BE2C (cell line): ENCODE measurements at regions not wholly inside any gene's neighbourhood (a gene's known extent, or its start where the extent isn't known, plus 50 kb on each side); places are given as distances from the start of the nearest gene placed in this dataset.
"Not testable (repeated sequence)": the region's sequence is repeated elsewhere in the genome, so short reads cannot be mapped to it uniquely, and the experiment has no call there.

Experiments used
- DNase-seq: peaks from one replicate; pipeline ENCODE4 v3.0.0-alpha.2; 2020
- H3K27me3 ChIP-seq: fragments of 250-450 bp; sonication (Bioruptor Pico); 2 replicates; pipeline ENCODE4 v1.5.1; 2020; ENCODE audit warnings: mild to moderate bottlenecking
- H3K36me3 ChIP-seq: fragments of 250-450 bp; sonication (Bioruptor Pico); 2 replicates; pipeline ENCODE4 v1.5.1; 2020; ENCODE audit warnings: mild to moderate bottlenecking
- H3K4me1 ChIP-seq: fragments of 250-450 bp; sonication (Bioruptor Pico); 2 replicates; pipeline ENCODE4 v1.5.1; 2020
- H3K4me3 ChIP-seq: 2 replicates; pipeline ENCODE4 v1.5.1; 2011; ENCODE audit warnings: low read depth, low read length
- H3K9me3 ChIP-seq: fragments of 250-450 bp; sonication (Bioruptor Pico); 2 replicates; pipeline ENCODE4 v1.5.1; 2020
- TF ChIP-seq, protein P1 (sequence below): IDR thresholded peaks from 2 replicates; pipeline ENCODE4 v1.5.1; 2012; ENCODE audit warnings: mild to moderate bottlenecking, low read depth, low read length

DNA sequence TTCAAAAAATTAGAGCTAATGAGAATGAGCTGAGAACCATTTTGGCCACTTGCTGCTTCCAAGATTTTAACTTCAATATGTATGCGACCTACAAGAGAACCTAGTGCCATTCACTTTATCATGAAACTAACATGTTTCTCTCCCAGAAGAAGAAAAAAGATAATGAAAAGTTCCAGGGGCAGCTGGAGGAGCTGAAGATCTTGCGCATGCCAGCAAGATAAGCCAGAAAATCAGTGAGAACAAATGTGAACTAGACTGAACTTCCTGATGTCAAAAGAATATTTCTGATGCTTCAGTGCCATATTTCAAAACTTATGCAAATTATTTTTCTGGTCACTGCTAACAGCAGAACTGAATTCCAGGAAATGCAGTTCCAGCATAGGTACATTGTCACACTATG is 1265.1 kb downstream of the BRINP3 start:
- TF ChIP-seq, protein P1, sequence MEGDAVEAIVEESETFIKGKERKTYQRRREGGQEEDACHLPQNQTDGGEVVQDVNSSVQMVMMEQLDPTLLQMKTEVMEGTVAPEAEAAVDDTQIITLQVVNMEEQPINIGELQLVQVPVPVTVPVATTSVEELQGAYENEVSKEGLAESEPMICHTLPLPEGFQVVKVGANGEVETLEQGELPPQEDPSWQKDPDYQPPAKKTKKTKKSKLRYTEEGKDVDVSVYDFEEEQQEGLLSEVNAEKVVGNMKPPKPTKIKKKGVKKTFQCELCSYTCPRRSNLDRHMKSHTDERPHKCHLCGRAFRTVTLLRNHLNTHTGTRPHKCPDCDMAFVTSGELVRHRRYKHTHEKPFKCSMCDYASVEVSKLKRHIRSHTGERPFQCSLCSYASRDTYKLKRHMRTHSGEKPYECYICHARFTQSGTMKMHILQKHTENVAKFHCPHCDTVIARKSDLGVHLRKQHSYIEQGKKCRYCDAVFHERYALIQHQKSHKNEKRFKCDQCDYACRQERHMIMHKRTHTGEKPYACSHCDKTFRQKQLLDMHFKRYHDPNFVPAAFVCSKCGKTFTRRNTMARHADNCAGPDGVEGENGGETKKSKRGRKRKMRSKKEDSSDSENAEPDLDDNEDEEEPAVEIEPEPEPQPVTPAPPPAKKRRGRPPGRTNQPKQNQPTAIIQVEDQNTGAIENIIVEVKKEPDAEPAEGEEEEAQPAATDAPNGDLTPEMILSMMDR: no peak
- Histone ChIP-seq H3K4me3 (no peak overlapping the region), H3K27me3 (no peaks in the 10 kb centered on the region), H3K4me1 (no peaks in the 10 kb centered on the region), H3K36me3 (no peaks in the 10 kb centered on the region), H3K9me3 (no peaks in the 10 kb centered on the region)
- DNase-seq: no peak

DNA sequence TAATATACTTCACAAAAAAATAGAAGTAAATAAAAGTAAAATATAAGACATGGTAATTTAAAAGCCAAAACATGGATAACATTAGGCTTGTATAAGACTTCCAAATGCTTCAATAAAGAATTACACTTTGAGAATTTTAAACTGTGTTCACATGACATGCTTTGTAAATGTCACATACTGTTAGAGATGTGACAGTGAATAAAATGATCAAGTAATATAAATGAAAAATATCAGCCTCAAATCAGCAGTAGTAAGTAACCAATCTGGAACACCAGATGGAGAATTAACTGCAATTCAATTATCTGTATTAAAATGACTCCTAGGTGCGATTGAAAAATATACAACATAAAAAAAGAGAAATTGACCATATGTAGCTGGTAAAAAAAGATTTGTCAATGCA is 1260.8 kb downstream of the BRINP3 start:
- DNase-seq: no peak
- H3K36me3 ChIP-seq: no peaks in the 10 kb centered on the region

DNA sequence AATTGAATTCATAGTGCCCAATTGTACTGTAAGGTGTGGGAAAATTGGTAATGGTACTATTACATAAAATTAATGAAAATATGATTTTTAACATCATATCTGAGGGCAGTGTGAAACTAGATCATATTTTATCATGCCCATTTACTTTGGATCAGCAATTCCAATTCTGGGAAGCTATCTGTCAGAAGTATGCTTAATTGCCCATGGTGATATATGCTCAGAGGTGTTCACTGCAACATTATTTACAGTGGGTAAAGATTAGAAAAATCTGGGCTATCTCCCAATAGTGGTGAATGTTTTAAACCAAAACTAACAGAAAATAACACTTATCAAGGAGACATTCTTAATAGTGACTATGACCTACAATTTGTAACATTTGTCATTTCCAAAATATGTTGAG is 1260.0 kb downstream of the BRINP3 start:
- no peaks in the 10 kb centered on the region for H3K4me1 ChIP-seq
- no peak for DNase-seq
- H3K9me3 ChIP-seq: no peaks in the 10 kb centered on the region
- H3K27me3 ChIP-seq: no peaks in the 10 kb centered on the region
- no peaks in the 10 kb centered on the region for H3K36me3 ChIP-seq
- no peak overlapping the region for H3K4me3 ChIP-seq
- TF ChIP-seq, protein P1: no peak

More for the DNA sequence above, 1260.8 kb downstream of the BRINP3 start:
- H3K4me3 ChIP-seq: no peak overlapping the region
- TF ChIP-seq, protein P1: no peak
- H3K27me3 ChIP-seq: no peaks in the 10 kb centered on the region
- no peaks in the 10 kb centered on the region for H3K9me3 ChIP-seq
- no peaks in the 10 kb centered on the region for H3K4me1 ChIP-seq

DNA sequence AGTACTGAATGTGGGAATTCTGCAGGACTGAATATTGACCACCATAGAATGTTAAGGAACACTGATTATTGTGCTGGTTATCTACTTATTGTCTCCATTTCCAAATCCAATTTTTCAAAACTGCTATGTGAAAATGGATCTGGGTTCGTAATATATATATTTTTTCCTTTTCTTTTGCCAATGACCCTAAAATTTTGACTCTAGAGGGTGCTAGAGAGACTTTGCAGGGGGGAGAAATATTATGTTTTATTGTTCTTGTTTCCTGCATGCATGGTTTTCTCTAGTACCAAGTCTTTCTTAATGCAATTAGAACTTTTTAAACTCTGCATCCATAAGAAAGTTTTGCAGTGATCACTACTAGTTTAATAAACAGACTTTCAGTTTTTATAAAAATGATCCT is 1256.9 kb downstream of the BRINP3 start:
- Histone ChIP-seq H3K4me1 (no peaks in the 10 kb centered on the region), H3K36me3 (no peaks in the 10 kb centered on the region), H3K4me3 (no peak overlapping the region), H3K27me3 (no peaks in the 10 kb centered on the region), H3K9me3 (no peaks in the 10 kb centered on the region)
- DNase-seq: no peak
- TF ChIP-seq, protein P1: peak; percentile 54

DNA sequence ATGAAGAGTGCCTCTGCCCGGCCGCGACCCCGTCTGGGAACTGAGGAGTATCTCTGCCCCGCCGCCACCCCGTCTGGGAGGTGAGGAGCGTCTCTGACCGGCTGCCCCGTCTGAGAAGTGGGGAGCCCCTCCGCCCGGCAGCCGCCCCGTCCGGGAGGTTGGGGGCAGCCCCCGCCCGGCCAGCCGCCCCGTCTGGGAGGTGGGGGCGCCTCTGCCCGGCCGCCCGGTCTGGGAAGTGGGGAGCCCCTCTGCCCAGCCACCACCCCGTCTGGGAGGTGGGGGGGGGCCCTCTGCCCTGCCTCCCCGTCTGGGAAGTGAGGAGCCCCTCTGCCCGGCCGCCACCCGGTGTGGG is 1251.9 kb downstream of the BRINP3 start:
- H3K27me3 ChIP-seq, DNase-seq, H3K4me3 ChIP-seq, H3K4me1 ChIP-seq, H3K9me3 ChIP-seq, H3K36me3 ChIP-seq: not testable (repeated sequence)

DNA sequence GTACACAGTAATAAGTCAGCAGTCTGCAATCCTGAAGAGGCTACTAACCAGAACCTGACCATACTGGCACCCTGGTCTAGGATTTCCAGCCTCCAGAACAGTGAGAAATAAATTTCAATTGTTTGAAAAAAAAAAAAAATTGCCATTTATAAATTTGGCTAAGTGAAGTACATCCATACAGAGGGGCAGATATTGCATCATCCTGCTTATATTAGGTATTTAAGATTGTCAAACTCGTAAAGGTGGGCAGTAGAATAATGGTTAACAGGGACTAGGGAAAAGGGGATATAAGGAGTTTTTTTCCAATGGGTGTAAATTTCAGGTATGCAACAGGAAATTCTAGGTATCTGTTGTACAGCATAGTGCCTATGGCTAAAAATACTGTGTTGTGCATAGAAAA is 1250.9 kb downstream of the BRINP3 start:
- Histone ChIP-seq H3K27me3 (no peaks in the 10 kb centered on the region), H3K4me1 (no peaks in the 10 kb centered on the region), H3K9me3 (no peaks in the 10 kb centered on the region), H3K36me3 (no peaks in the 10 kb centered on the region), H3K4me3 (no peak overlapping the region)
- no peak for DNase-seq
- TF ChIP-seq, protein P1: no peak

DNA sequence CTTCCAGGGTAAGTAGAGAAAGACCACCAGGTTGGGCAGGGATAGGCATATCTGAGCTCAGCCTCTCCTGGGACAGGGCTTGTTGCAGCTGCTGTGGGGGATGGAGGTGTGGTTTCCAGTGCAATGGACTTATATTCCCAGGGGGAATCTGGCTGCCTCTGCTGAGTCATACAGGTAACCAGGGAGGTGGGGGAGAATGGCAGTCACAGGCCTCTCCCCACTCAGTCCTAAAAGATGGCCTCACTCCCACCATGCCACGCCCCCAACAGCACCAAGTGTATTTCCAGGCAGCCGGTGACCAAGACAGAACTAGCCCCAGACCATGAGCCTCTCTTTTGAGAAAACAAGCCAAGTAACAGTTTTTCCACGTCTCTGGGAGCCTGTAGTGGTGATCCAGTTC is 1240.7 kb downstream of the BRINP3 start:
- no peaks in the 10 kb centered on the region for H3K27me3 ChIP-seq
- H3K36me3 ChIP-seq: no peaks in the 10 kb centered on the region
- no peaks in the 10 kb centered on the region for H3K4me1 ChIP-seq
- no peak overlapping the region for H3K4me3 ChIP-seq
- TF ChIP-seq, protein P1: no peak
- no peaks in the 10 kb centered on the region; the same call in 1 of the 2 replicates for H3K9me3 ChIP-seq
- DNase-seq: no peak
